Upper lobe of left lung (tissue), 4 donors: ENCODE measurements at regions not wholly inside any gene's neighbourhood (a gene's known extent, or its start where the extent isn't known, plus 50 kb on each side); places are given as distances from the start of the nearest gene placed in this dataset.

Experiments
- EP300 ChIP-seq, 4 donors: sonication (generic); formaldehyde crosslinking; IDR thresholded peaks; one replicate each; pipeline ENCODE4 v1.5.1; 2017; ENCODE audit warnings: antibody characterized with exemption in 4 of 4, control low read depth in 2 of 4
- POLR2A ChIP-seq, 4 donors: fragments of 450-650 bp; IDR thresholded peaks; one replicate each; pipeline ENCODE4 v1.5.1; 2016 to 2017; ENCODE audit warnings: antibody characterized with exemption in 4 of 4, mild to moderate bottlenecking in 2 of 4
- TF ChIP-seq, protein P1 (sequence below), 6 experiments: fragments of 450-650 bp in 4 of 6; fragments of 200-600 bp in 2 of 6; sonication (generic) in 2 of 6; IDR thresholded peaks; one replicate each; pipeline ENCODE4 v1.5.1; 2016 to 2019; ENCODE audit warnings: antibody characterized with exemption in 6 of 6

DNA sequence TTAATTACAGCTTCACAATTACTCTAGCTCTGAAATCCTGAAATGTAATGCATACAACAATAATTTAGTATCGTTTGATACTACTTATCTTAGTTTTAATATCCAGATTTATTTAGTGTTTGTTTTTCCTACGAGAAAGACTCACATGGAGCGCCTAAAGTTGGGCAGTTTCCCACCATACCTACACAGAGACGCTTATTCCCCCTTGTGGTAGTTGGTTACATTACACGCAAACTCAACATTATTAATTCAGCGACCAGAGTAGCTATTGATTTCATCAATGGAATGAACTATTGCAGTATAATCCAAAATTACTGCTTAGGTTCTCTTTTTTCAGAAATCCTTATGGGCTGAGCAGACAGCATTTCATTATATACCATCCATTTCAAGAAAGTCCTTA lies 164.0 kb upstream of the REG3G start:
- TF ChIP-seq EP300 (IDR thresholded peaks at IDR 0.05) (no peak), POLR2A (IDR thresholded peaks at IDR 0.05) (no peak)
- TF ChIP-seq, protein P1, sequence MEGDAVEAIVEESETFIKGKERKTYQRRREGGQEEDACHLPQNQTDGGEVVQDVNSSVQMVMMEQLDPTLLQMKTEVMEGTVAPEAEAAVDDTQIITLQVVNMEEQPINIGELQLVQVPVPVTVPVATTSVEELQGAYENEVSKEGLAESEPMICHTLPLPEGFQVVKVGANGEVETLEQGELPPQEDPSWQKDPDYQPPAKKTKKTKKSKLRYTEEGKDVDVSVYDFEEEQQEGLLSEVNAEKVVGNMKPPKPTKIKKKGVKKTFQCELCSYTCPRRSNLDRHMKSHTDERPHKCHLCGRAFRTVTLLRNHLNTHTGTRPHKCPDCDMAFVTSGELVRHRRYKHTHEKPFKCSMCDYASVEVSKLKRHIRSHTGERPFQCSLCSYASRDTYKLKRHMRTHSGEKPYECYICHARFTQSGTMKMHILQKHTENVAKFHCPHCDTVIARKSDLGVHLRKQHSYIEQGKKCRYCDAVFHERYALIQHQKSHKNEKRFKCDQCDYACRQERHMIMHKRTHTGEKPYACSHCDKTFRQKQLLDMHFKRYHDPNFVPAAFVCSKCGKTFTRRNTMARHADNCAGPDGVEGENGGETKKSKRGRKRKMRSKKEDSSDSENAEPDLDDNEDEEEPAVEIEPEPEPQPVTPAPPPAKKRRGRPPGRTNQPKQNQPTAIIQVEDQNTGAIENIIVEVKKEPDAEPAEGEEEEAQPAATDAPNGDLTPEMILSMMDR (IDR thresholded peaks at IDR 0.05), result peak in 3 of 6 experiments; percentile 10 to 43 (median 19)
